ENCODE measurements at regions not wholly inside any gene's neighbourhood (a gene's known extent, or its start where the extent isn't known, plus 50 kb on each side); places are given as distances from the start of the nearest gene placed in this dataset.
"Not testable (repeated sequence)": the region's sequence is repeated elsewhere in the genome, so short reads cannot be mapped to it uniquely, and the experiment has no call there.

DNA sequence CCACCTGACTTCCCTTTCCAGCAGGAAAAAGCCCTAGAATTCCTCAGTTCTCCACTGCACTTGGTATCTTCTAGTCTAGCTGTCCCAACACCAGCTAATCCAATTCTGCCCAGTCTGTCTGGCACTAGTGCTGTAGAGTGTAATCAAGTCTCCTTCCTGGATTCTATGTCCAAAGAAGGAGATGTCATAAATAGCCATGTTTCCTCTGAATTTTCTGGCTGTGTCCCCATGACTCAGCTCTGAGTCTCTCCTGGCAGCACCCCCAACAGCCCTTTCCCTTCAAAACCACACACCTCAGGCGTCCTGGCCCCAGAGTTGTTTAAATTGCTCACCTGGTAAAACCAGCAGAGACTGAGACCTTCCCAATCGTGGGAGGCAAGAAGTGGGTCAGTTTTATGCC, 197.2 kb downstream of the GRXCR1 start:
- DNase-seq, result no peak

DNA sequence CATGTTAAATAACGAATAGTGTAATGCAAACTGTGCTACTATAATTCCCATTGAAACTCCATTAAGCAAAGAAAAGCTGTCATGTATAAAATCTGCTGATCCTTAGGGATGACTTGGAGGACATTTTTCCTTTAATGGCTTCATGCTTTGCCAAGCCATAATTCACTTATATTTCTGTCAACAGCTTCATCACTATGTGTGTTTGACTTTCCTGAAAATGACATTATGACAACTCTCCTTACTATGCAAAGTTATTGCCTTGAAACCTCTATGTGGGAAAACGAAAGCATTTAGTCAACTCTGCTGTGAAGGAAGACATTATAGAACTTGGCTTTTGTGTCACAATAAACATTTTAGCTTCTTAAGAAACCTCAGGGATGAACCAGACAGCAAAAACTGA, 210.5 kb downstream of the GRXCR1 start:
- no peak for DNase-seq

GRCh38 chr4:43112139-43112538, 219.6 kb downstream of the GRXCR1 start:
- no peak for DNase-seq

DNA sequence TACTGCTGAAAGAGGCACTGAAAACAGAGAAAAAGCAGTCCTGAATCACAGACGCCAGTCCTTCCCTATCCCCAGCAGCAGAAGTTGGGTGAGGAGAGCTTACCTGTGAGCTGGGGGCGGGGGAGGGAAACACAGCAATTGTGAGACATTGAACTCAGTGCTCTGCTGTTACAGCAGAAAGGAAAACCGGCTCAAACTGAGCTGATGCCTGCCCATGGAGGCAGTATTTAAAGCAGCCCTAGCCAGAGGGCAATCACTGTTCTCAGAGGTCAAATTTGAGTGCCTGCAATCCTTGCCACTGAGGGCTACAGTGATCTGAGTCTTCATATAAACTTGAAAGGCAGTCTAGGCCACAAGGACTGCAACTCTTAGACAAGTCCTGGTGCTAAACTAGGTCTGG, 220.7 kb downstream of the GRXCR1 start:
- no peak for DNase-seq

- no peak for DNase-seq
These were observed 234.1 kb downstream of the GRXCR1 start for GRCh38 chr4:43126595-43126994.

DNA sequence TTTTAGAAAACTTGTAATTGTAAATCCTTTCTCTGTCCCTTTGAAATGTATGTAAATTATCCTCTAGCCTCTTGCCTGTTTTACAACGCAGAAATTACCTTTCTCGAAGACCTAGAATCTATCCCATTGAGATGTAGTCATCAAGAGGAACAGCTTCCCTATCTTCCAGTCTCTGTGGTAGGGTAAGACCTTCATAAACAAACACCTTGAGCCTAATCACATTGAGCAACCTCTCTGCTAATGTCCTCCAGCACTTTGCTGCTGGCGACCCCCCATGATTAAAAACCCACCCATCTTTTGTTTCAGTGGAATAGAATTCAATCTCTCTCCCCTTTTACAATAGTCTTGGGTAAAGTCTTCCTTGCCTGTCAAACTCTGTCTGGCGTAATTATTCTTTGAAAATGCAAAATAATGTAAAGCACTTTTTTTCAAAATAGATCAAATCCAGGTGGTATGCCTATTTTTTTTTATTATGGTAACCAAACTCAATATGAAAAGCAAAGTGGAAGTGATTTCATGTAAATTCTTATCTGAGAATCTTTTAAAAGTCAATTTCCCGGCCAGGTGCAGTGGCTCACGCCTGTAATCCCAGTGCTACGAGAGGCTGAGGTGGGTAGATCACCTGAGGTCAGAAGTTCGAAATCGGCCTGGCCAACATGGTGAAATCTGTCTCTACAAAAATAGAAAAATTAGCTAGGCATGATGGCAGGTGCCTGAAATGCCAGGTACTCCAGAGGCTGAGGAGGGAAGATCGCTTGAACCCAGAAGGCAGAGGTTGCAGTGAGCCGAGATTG, 237.9 kb downstream of the GRXCR1 start:
- DNase-seq, result no peak

GRCh38 chr4:43132010-43132582, 239.6 kb downstream of the GRXCR1 start:
- peak; percentile 82 for DNase-seq

GRCh38 chr4:43133566-43133965, 241.1 kb downstream of the GRXCR1 start:
- DNase-seq, result no peak

DNA sequence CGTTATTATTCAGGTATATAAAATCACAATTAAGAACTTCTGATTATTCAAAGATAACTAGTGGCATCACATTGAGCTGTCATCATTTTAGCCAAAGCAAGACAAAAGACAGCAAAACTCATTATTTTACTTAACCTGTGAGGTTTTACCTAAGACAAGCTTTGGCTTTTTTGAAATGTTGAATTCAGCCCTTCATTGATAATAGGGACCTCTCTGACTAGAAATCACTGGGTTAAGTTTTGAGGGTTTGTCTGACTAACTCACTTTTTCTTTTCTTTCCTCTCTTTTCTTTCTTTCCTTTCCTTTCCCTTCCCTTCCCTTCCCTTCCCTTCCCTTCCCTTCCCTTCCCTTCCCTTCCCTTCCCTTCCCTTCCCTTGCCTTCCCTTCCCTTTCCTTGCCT, 244.2 kb downstream of the GRXCR1 start:
- DNase-seq, result no peak

DNA sequence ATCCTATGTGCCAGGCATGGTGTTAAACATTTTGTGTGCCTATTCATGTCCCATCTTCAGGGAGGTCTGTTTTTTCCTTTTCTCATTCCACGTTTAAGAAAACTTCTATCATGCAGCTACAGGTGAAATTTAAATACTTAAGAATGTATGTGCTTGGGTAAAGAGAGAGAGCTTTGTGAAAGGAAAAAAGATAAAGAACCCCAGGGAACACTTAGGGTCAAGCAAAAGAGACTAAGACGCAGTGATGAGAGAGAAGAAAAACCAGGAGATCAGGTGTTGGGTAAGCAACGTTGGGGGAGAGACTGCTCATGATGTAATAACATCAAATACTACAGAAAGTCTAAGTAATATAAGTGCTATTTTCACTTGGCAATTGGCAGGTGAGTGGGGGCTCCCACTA, 253.7 kb downstream of the GRXCR1 start:
- DNase-seq, result no peak

- DNase-seq, result no peak
These were observed 256.0 kb downstream of the GRXCR1 start for GRCh38 chr4:43148481-43148880.

DNA sequence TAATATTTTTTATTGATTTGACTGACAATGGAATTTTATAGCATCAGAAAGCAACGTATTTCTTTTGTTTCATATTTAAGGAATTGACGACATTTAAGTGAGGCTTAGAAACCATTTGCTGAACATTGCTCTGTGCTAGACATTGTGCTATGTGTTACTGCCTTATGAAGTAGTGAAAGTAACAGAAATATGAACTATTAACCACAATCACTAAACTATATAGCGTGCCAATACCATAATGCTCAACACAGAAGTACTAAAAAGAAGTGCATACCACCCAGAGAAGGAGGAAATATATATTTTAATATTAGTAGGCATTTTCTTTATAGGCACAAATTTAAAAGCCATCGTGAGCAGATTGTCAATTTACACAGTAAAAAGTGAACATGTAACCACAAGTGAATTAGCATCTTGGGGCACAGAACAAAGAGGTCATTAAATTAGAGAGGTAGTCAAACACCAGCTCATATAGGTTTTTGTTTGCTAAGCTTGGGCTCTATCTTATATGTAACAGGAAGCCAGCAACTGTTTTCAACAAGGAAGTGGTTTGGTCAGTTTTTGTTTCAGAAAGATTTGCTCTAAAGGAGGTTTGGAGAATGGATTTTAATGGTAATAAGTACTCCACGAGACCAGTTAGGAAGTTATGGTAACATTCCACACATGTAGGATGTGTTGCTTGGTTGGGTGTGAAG, 270.7 kb downstream of the GRXCR1 start:
- peak; percentile 29 for DNase-seq

- DNase-seq, result no peak
These were observed 297.2 kb downstream of the GRXCR1 start for GRCh38 chr4:43189741-43190140.

DNA sequence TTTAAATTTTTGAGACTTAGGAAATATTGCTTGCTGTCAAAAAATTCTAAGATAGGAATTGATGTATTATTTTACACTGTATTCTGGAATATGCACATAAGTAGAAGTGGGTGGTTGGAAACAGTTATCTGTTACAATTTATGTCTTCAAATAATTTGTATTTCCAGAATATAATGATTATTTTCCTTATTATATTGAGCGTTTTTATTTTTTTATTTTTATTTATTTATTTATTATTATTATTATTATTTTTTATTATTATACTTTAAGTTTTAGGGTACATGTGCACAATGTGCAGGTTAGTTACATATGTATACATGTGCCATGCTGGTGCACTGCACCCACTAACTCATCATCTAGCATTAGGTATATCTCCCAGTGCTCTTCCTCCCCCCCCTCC, 320.1 kb downstream of the GRXCR1 start:
- not testable (repeated sequence) for DNase-seq

GRCh38 chr4:43223820-43224219, 331.3 kb downstream of the GRXCR1 start:
- peak; percentile 4 for DNase-seq

GRCh38 chr4:43224559-43224958, 332.0 kb downstream of the GRXCR1 start:
- peak; percentile 51 for DNase-seq

DNA sequence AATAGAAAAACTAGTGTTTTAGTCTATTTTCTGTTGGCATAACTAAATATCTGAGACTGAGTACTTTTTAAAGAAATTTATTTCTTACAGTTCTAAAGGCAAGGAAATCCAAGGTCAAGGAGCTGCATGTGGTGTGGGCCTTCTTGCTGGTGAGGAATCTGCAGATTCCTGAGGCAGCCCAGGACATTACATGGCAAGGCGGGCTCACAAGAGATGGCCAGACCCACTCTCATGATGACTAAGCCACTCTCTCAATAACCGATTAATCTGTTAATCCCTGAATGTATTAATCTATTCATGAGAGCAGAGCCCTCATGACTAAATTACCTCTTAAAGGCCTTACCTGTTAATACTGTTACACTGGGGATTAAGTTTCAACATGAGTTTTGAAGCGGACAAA, 340.8 kb downstream of the GRXCR1 start:
- no peak for DNase-seq

- DNase-seq, result no peak
These were observed 342.3 kb downstream of the GRXCR1 start for GRCh38 chr4:43234626-43235415.

DNA sequence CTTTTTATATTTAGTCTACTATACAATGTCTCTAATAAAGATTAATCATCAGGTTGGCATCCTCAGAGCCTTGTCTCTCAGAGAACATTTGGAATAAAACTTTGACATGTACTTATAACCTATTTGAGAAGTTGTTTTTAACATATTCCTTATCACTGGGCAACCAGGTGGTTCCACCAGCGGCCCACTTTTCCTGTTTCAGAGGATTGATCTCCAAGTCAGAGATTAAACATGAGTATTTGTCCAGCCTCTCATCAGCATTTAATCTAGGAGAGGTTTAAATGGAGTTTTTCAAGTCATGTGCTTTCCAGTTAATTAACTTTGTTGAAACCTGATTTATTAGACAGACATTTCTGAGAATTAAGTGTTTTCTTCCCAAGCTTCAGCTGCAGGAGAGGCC, 345.5 kb downstream of the GRXCR1 start:
- DNase-seq, result no peak

GRCh38 chr4:43238585-43238984, 346.1 kb downstream of the GRXCR1 start:
- no peak for DNase-seq

DNA sequence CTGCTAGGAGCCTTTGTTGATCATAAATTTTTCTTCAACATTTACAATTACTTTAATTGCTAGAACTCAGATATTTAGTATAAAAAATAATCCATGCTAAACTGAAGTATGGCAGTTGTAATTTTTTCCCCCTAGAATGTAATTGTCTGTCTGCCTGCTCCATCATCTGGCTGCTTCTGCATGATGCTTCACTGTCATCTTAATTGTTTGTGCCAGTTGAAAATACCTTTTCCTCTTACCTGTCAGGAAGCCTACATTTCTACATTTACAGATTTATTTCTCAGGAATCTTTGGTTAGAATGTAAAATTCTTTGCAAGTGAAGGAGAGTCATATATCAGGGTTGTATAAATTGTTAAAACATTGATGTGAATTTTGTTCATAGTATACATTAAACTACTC, 348.6 kb downstream of the GRXCR1 start:
- no peak for DNase-seq

- no peak for DNase-seq
These were observed 350.1 kb downstream of the GRXCR1 start for GRCh38 chr4:43242606-43243005.

GRCh38 chr4:43243433-43244116, 351.1 kb downstream of the GRXCR1 start:
- no peak for DNase-seq

All from hematopoietic multipotent progenitor cell treated with erythropoietin and hydrocortisone succinate and interleukin-3 and kit ligand, for 6 days (in vitro differentiated cells).